GM19395 (cell line): ENCODE measurements at regions not wholly inside any gene's neighbourhood (a gene's known extent, or its start where the extent isn't known, plus 50 kb on each side); places are given as distances from the start of the nearest gene placed in this dataset.
"Not testable (repeated sequence)": the region's sequence is repeated elsewhere in the genome, so short reads cannot be mapped to it uniquely, and the experiment has no call there.

Experiments
- ATAC-seq: cut with Tn5 transposase; IDR thresholded peaks from one replicate; pipeline ENCODE4 v1.9.1; 2021; ENCODE audit warnings: mild to moderate bottlenecking, moderate library complexity; ENCODE audit not compliant: unreplicated experiment

DNA sequence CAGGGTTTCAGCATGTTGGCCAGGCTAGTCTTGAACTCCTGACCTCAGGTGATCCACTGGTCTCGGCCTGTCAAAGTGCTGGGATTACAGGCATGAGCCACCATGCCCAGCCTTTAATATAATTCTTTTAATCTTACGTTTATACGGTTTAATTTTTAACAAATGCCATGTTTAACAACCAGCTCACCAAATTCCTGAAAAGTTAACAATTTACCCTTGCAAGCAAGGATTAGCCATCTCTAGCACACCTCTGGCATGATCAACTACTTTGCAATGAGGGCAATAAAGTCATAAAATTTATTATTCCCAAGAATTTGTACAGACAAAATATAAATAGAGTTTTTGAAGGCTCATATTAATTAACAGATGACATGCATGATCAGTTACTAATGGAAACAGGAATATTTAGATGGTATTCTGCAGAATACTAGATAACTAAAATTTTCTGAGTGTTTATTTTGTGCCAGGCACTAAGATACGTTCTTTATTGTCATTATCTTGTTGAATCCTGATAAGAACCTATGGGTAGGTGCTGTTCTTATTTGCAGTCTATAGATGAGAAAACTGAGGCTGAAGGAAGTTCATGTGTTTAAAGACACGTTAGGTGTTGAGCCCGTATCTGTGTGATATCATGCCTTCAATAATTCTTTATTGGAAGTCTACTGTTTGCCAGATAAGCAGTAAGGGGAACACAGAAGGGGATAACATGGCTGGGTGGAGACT, 190.1 kb downstream of the CDCA7 start:
- no peak for ATAC-seq

- ATAC-seq: no peak
Observed at GRCh38 chr2:173545364-173545763, 190.7 kb downstream of the CDCA7 start.

DNA sequence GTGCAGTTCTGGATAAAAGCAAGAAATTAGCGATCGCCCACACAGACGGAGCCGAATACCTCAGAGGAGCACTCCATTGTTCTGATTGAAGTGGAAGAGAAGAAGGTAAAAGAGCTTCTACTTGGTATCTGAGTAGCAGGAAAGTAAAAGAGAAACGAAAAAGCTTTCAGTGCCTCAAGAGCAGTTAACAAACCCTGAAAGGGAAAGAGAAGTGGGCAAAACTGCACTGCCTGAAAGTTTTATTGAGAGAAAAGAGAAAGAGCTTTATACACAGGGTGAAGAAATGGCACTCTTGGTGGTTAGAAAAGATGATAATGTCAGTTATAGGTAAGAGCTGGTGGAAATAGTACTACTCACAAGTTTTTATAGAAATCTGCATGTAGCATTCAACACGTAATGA, 192.8 kb downstream of the CDCA7 start:
- ATAC-seq: no peak

- no peak for ATAC-seq
Observed at GRCh38 chr2:173550143-173550542, 195.5 kb downstream of the CDCA7 start.

- ATAC-seq: no peak
Observed at GRCh38 chr2:173552531-173552930, 197.9 kb downstream of the CDCA7 start.

DNA sequence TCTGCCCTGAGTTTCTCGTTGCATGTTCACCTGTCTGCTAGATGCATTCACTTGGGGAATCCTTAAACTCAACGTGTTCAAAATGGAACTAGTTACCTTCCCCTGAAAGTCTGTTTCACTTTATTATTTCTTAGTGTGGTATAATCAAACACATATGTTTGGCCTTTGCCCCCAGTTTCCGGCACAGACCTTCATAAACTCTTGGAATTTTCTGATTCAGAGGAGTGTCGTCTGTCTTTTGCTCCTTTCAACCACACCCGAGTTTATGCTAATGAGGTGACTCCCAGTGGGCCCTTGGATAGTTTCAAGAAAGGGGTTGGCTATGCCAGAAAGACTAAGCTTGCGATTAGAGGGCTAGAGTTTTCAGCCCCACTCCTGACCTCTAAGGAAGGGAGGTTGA, 198.9 kb downstream of the CDCA7 start:
- no peak for ATAC-seq

- no peak for ATAC-seq
Observed at GRCh38 chr2:173555833-173556232, 201.2 kb downstream of the CDCA7 start.

DNA sequence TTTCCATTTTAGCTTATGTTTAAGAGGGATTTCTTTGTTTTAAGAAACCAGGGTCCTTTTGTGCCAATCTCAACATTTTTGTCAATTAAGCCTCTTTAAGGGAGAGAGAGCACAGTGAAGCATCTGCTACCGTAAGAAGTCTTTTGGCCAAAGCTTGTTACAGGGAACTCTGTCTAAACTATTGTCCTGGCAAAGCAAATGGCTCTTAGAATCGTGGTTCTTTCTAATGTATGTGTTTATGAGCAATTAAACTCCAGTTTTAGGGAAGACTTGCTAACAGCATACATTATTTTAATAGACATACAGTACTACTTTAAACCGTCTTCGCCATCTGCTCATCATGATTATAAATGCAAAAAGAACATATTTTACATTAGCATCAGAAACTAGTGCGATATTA, 202.1 kb downstream of the CDCA7 start:
- ATAC-seq: no peak

DNA sequence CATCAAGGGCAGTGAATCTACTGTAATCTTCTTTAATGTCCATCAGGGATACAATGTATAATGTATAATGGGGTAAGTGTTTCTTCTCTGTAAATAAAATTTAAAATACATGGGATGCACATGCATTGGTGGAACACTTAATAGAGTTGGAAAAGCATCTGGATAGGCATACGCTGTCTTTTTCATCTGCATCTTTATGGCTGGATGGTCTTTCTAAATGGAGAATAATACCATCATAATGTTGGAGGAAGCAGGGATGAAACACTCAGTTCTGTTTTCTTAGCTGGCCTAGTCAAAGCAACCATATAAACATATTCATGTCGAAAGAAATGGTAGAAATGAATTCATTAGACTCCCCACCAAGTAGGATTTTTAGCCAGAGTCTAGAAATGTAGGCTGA, 202.8 kb downstream of the CDCA7 start:
- no peak for ATAC-seq

DNA sequence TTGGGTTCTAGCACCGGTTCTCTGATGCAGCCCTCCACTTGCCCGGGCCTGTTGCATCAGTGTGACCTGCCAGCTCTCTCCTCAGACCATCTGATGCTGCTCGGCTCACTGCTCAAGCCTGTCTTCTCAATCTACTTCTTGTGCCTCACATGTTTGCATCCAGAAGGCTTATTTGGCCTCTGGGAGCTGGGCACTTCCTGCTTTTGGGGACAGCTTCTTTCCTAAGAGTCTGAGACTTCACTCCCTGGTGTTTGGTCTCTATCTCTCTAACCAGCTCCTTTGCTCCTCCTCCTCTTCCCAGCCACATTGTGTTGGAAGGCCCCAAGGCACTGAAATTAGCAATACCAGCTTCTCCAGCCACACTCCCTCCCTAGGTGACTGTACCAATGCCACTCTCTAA, 212.8 kb downstream of the CDCA7 start:
- no peak for ATAC-seq

DNA sequence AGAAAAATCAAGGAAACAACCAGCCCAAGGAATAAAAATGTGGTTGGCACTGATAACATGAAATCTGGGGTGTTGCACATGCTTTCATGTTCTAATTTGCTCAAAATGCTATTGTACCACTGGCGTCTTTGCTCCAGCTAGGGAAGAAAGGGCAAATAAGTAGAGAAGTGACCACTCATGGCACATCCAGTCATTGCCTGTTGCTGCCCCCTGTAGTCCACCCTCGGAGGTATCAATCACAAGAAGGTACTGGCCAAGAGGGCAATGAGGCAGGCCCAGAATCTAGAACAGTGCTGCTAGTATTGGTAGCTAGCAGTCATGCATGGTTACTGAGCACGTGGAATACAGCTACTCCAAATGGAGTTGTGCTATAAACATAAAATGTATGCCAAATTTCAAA, 213.4 kb downstream of the CDCA7 start:
- ATAC-seq: no peak

DNA sequence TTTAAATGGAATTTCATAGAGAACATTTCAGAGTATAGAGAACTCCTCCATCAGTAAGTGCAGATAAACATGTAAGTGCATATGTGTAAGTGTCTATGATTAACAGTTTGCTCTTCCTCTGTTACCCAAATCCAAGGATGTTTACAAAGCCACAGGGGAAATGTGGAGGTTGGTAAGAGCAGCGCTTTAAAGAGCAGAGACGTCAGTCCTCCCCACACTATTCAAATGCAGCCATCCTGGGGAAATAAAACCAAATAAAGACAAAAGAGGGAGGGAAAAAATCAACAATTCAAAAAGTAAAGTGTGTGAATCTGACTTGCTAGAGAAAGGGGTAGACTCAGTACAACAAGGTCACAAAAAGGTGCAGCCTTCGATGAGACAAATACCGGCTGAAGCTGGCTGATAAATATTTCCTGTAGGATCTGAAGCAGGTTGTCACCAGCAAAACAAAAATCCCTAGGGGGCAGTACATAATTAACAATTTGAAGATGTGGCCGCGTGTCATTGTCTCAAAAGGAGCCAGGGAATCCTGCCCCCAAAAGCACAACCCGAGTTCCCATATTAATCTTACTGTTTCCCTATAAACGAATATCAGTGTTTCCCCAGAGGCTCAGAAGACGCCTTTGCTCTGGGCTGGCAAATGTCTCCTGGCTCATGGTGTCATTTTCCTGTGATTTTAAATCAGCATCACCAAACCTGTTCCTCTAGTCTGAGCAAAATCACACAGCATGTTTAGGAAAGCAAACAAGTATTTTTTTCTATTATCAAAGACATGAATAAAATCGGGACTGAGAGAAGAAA, 216.5 kb downstream of the CDCA7 start:
- ATAC-seq: no peak

DNA sequence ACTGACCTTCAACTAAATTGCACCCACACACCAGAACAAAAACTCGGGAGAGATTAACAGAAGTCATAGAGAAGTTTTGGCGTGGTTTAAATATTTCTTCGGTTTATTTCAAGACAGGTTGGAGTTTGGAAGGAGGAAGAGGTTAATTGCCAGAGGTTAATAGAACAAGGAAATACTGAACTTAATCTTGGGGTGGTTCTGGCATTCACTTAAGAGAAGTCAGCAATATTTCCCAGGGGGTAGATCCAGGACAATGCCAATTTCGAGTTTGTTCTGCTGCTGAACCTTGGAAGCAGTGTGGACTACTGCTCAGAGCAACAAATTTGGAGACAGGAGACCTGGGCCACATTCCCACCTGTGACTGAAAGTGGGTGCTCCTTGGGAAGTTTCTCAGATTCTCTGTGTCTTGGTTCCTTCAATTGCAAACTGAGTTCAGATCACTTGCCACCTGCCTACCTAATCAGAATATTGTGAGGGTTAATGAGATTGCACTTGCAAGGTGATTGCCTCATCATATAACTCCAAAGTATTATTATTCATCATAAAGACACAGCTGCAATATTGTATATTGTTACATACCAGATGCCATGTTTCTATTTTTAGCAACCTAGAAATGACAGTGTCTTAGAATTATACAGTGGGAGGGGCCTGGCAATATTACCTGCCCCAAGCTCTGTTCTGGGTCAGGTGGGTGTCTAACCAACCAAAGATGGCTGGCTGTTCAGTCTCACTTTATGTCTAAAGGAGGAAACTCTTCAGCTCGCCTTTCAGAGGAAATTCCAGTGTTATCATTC, 217.4 kb downstream of the CDCA7 start:
- ATAC-seq: no peak

DNA sequence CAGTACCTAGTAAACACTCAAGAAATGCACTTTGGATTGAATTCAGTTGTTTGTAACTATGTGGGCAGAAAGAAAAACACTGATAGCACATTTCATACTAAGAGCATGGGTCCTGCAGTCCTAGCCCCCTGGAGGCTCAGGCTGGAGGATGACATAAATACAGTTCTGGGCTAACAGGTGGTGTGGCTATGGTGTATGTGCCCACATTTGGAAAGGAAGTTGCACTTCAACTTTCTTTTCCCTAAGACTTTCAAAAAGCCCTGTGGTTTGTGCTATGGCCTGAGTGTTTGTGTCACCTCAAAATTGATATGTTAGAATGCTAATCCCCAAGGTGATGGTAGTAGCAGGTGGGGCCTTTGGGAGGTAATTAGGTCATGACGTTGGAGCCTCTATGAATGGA, 218.2 kb downstream of the CDCA7 start:
- ATAC-seq: no peak

GRCh38 chr2:173573782-173574181, 219.1 kb downstream of the CDCA7 start:
- ATAC-seq: not testable (repeated sequence)

GRCh38 chr2:173574324-173575112, 219.8 kb downstream of the CDCA7 start:
- ATAC-seq: no peak

- ATAC-seq: no peak
Observed at GRCh38 chr2:173578404-173579107, 223.9 kb downstream of the CDCA7 start.

- ATAC-seq: no peak
Observed at GRCh38 chr2:173580351-173580750, 225.7 kb downstream of the CDCA7 start.

GRCh38 chr2:173580956-173581355, 226.3 kb downstream of the CDCA7 start:
- ATAC-seq: no peak

DNA sequence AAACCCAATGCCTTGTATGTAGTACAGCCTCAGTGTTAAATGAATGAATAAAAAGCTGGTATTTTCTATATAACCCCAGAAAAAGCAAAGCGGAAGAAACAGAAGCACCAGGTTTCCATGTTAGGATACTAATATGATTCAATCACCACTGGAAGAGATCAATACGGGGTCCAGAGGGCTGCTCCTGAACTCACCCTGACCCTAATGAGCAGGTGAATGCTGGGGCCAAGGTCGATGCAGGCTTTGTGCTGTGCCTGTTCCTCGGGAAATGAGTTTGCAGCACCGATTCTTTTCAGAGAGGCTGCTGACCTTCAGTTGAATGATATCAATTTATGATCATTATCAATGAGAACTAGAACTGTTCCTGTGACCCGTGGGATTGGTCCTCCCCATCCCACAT, 228.5 kb downstream of the CDCA7 start:
- no peak for ATAC-seq
